Liver (tissue), 3 donors: ENCODE measurements at regions not wholly inside any gene's neighbourhood (a gene's known extent, or its start where the extent isn't known, plus 50 kb on each side); places are given as distances from the start of the nearest gene placed in this dataset.

Source experiments
- GABPA ChIP-seq, 2 donors: IDR thresholded peaks in 1 of 2; conservative IDR thresholded peaks in 1 of 2; 2 replicates each; pipeline ENCODE4 v1.6.1; 2016; ENCODE audit warnings: antibody characterized with exemption in 2 of 2, mild to moderate bottlenecking in 1 of 2, moderate library complexity in 1 of 2
- JUND ChIP-seq, 2 donors: IDR thresholded peaks; 2 replicates each; pipeline ENCODE4 v1.6.1; 2016; ENCODE audit warnings: antibody characterized with exemption in 2 of 2
- RAD21 ChIP-seq, 2 donors: IDR thresholded peaks; 2 replicates each; pipeline ENCODE4 v1.6.1; 2016; ENCODE audit warnings: antibody characterized with exemption in 2 of 2, mild to moderate bottlenecking in 2 of 2
- TF ChIP-seq, protein P1 (sequence below): fragments of 150-350 bp; IDR thresholded peaks from 2 replicates; pipeline ENCODE4 v1.5.1; 2017; ENCODE audit warnings: improper control_type of control experiment, low read depth, low read length; ENCODE audit not compliant: missing input control
- donor health status: healthy.
- donor health status: healthy.

DNA sequence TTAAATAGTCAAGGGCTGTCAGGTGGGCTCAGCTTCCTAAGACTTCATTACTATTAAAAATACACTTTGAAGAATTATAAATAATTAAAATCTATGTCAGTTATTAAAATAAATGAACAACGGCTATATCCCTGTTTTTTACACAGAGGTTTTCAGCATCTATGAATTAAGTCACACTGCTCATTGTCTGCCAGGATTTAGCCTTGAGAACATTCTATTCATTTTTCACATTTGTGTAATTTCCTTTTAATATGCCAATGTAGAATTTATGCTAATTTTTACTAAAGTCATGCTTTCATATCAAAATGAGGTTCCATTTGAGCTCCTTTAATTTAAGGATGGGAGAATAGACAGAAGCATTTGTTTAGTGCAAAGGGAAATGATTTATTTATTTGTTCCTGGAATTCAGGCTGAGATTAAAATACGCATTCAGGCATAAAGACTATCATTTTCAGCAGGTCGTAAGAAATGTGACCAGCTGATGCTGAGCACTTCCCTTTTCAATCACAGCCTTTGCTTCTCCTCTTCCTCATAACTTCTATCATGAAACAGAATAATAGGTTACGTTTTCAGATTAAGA, 345.1 kb downstream of the MFSD1 start:
- no peak for TF ChIP-seq JUND (IDR thresholded peaks at IDR 0.05)
- TF ChIP-seq, protein P1, sequence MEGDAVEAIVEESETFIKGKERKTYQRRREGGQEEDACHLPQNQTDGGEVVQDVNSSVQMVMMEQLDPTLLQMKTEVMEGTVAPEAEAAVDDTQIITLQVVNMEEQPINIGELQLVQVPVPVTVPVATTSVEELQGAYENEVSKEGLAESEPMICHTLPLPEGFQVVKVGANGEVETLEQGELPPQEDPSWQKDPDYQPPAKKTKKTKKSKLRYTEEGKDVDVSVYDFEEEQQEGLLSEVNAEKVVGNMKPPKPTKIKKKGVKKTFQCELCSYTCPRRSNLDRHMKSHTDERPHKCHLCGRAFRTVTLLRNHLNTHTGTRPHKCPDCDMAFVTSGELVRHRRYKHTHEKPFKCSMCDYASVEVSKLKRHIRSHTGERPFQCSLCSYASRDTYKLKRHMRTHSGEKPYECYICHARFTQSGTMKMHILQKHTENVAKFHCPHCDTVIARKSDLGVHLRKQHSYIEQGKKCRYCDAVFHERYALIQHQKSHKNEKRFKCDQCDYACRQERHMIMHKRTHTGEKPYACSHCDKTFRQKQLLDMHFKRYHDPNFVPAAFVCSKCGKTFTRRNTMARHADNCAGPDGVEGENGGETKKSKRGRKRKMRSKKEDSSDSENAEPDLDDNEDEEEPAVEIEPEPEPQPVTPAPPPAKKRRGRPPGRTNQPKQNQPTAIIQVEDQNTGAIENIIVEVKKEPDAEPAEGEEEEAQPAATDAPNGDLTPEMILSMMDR: no peak
- TF ChIP-seq GABPA (IDR thresholded peaks at IDR 0.05 in 1 of 2, conservative IDR thresholded peaks at IDR 0.05 in 1 of 2): no peak
- no peak for TF ChIP-seq RAD21 (IDR thresholded peaks at IDR 0.05)
